GM12878 (cell line): ENCODE measurements at regions not wholly inside any gene's neighbourhood (a gene's known extent, or its start where the extent isn't known, plus 50 kb on each side); places are given as distances from the start of the nearest gene placed in this dataset.

ENCODE experiments used
- ATAC-seq: fragments of 200-7000 bp; cut with Tn5 transposase; 3 replicates; pipeline ENCODE4 v1.9.1; 2020; ENCODE audit warnings: mild to moderate bottlenecking, moderate library complexity
- BruUV-seq: library from RNA; stranded (reverse); fragments of 400-500 nt; replicated peaks from 2 replicates; lab custom pipeline; 2021; lab: Mats Ljungman, UMichigan
- CTCF ChIA-PET: fragments of 300-600 bp; sonication (Branson Sonifier 250); formaldehyde crosslinking; extraction: SDS; loops from one replicate; lab custom pipeline; 2021; ENCODE audit warnings: inconsistent platforms; lab: Yijun Ruan, JAX
- POLR2A ChIA-PET: fragments of 350-600 bp; formaldehyde crosslinking; extraction: SDS; loops from one replicate; lab custom pipeline; 2021; ENCODE audit warnings: inconsistent platforms; lab: Charles Lee
- RAD21 ChIA-PET: fragments of 300-600 bp; sonication (Branson Sonifier 250); formaldehyde crosslinking; loops from one replicate; lab custom pipeline; 2023; ENCODE audit warnings: antibody characterized with exemption; ENCODE audit not compliant: unreplicated experiment; lab: Charles Lee
- SMC1A ChIA-PET: fragments of 300-600 bp; sonication (Branson Sonifier 250); formaldehyde crosslinking; loops from one replicate; lab custom pipeline; 2023; ENCODE audit not compliant: unreplicated experiment, uncharacterized antibody; lab: Charles Lee
- DNase-seq: peaks from one replicate; pipeline ENCODE4 v3.0.0-alpha.2; 2011; ENCODE audit warnings: low read depth, low spot score
- FAIRE-seq: peaks from 3 replicates; lab custom pipeline; 2011; peaks lifted over from hg19 to GRCh38; lab: Jason Lieb, UNC
- H2AFZ ChIP-seq: 2 replicates; pipeline ENCODE4 v1.6.0; 2011; ENCODE audit warnings: low read depth, low read length, control low read depth; ENCODE audit not compliant: control insufficient read depth
- H3K27ac ChIP-seq: 2 replicates; pipeline ENCODE4 v1.5.1; 2011; ENCODE audit warnings: control low read depth; ENCODE audit not compliant: control insufficient read depth, insufficient read depth
- H3K27me3 ChIP-seq, 2 experiments: replicated peaks in 1 of 2; 2 replicates each; pipeline versions ENCODE4 v1.6.0 to v1.6.1; 2011; ENCODE audit warnings: low read length in 1 of 2; ENCODE audit not compliant: control insufficient read depth in 2 of 2, insufficient read depth in 2 of 2
- H3K36me3 ChIP-seq, 2 experiments: 2 replicates each; pipeline ENCODE4 v1.5.1; 2011; ENCODE audit warnings: low read length in 1 of 2; ENCODE audit not compliant: control insufficient read depth in 2 of 2, insufficient read depth in 2 of 2
- H3K4me1 ChIP-seq: 2 replicates; pipeline ENCODE4 v1.6.1; 2011; ENCODE audit warnings: mild to moderate bottlenecking, low read length, moderate library complexity, mixed read lengths; ENCODE audit not compliant: control insufficient read depth, insufficient read depth
- H3K4me2 ChIP-seq: 2 replicates; pipeline ENCODE4 v1.6.0; 2011; ENCODE audit warnings: control low read depth; ENCODE audit not compliant: control insufficient read depth, insufficient read depth
- H3K4me3 ChIP-seq: fragments of 200-600 bp; sonication (generic); 2 replicates; pipeline ENCODE4 v1.5.1; 2016
- H3K79me2 ChIP-seq: 2 replicates; pipeline ENCODE4 v1.6.0; 2011; ENCODE audit warnings: low read length; ENCODE audit not compliant: control insufficient read depth, insufficient read depth
- H3K9ac ChIP-seq: 2 replicates; pipeline ENCODE4 v1.8.0; 2011; ENCODE audit warnings: low read length, control low read depth, mixed read lengths; ENCODE audit not compliant: control insufficient read depth, insufficient read depth
- H3K9me3 ChIP-seq: replicated peaks from 3 replicates; pipeline ENCODE4 v1.5.1; 2011; ENCODE audit warnings: mild to moderate bottlenecking, low read length; ENCODE audit not compliant: control insufficient read depth, insufficient read depth
- H4K20me1 ChIP-seq: 2 replicates; pipeline ENCODE4 v1.6.0; 2011; ENCODE audit not compliant: control insufficient read depth, insufficient read depth
- ATF2 ChIP-seq: IDR thresholded peaks from 2 replicates; pipeline ENCODE4 v1.6.1; 2012; ENCODE audit warnings: low read length, inconsistent platforms
- BCLAF1 ChIP-seq: fragments of 450-650 bp; IDR thresholded peaks from 2 replicates; pipeline ENCODE4 v1.6.1; 2017; ENCODE audit warnings: antibody characterized with exemption, mild to moderate bottlenecking, moderate library complexity
- DPF2 ChIP-seq: fragments of 450-650 bp; IDR thresholded peaks from 2 replicates; pipeline ENCODE4 v1.6.1; 2017; ENCODE audit warnings: mild to moderate bottlenecking
- EZH2 ChIP-seq: IDR thresholded peaks from 2 replicates; pipeline ENCODE4 v1.6.1; 2012; ENCODE audit warnings: low read depth, mild to moderate bottlenecking, control low read depth, inconsistent platforms, low read length, borderline replicate concordance; ENCODE audit not compliant: control insufficient read depth
- MTA2 ChIP-seq: fragments of 450-650 bp; IDR thresholded peaks from 2 replicates; pipeline ENCODE4 v1.6.1; 2016; ENCODE audit warnings: low read depth, mild to moderate bottlenecking, moderate library complexity
- NBN ChIP-seq: fragments of 450-650 bp; IDR thresholded peaks from 2 replicates; pipeline ENCODE4 v1.6.1; 2016
- PRDM15 ChIP-seq: fragments of 450-650 bp; formaldehyde crosslinking; IDR thresholded peaks from 2 replicates; pipeline ENCODE4 v1.4.0; 2020; ENCODE audit warnings: mild to moderate bottlenecking, moderate library complexity
- SMC3 ChIP-seq: IDR thresholded peaks from 2 replicates; pipeline ENCODE4 v1.6.1; 2011; ENCODE audit warnings: low read length, improper control_type of control experiment, borderline replicate concordance
- SRF ChIP-seq, 2 experiments: IDR thresholded peaks; 2 replicates each; pipeline ENCODE4 v1.6.1; 2011; ENCODE audit warnings: low read depth in 2 of 2, low read length in 2 of 2, mild to moderate bottlenecking in 1 of 2, moderate library complexity in 1 of 2
- TAF1 ChIP-seq: IDR thresholded peaks from 2 replicates; pipeline ENCODE4 v1.6.1; 2011; ENCODE audit warnings: mild to moderate bottlenecking, low read depth, low read length, borderline replicate concordance
- ZNF217 ChIP-seq: fragments of 450-650 bp; IDR thresholded peaks from 2 replicates; pipeline ENCODE4 v1.6.1; 2017; ENCODE audit warnings: antibody characterized with exemption, mild to moderate bottlenecking
- ZZZ3 ChIP-seq: IDR thresholded peaks from 2 replicates; pipeline ENCODE4 v1.6.1; 2011; ENCODE audit warnings: low read depth; ENCODE audit not compliant: control insufficient read depth, insufficient read length
- WGBS: methylation state at CpG from one replicate; pipeline ENCODE4 v1.1.6; 2016; ENCODE audit warnings: low lambda C conversion rate; ENCODE audit not compliant: insufficient replicate concordance, insufficient coverage; ENCODE audit errors: missing lambda C conversion rate; 5-methylcytosine and 5-hydroxymethylcytosine counted together
- in situ Hi-C: fragments of 300-500 bp; cut with MboI; formaldehyde crosslinking; loops from 9 replicates; pipeline ENCODE4 v1.14.3; 2018; ENCODE audit warnings: mixed read lengths
- intact Hi-C: fragments of 100-400 bp; cut with micrococcal nuclease; formaldehyde crosslinking; loops from one replicate; pipeline ENCODE4 v1.14.2; 2022; ENCODE audit not compliant: unreplicated experiment

- ATAC-seq (no peak), DNase-seq (no peak), FAIRE-seq (no peak)
- Histone ChIP-seq H3K27ac (no peak overlapping the region), H4K20me1 (no peaks in the 10 kb centered on the region), H3K4me3 (no peak overlapping the region), H3K79me2 (no peaks in the 10 kb centered on the region), H3K9me3 (no peaks in the 10 kb centered on the region), H3K36me3 (no peaks in the 10 kb centered on the region), H3K4me1 (no peaks in the 10 kb centered on the region), H3K27me3 (no peaks in the 10 kb centered on the region), H2AFZ (no peak overlapping the region), H3K4me2 (no peak overlapping the region), H3K9ac (no peak overlapping the region)
- SMC1A ChIA-PET, result no interaction called here
- BruUV-seq, result no TSS peak
- intact Hi-C loops (no loop called here), in situ Hi-C loops (no loop called here)
- CTCF ChIA-PET, result no interaction called here
- 37% methylated on average over 7 of the region's 7 CpGs for WGBS
- POLR2A ChIA-PET, result no interaction called here
- TF ChIP-seq MTA2 (no peak), NBN (no peak), PRDM15 (CRISPR knock-in tag) (no peak), ZNF217 (no peak)
- RAD21 ChIA-PET, result no interaction called here
These were observed 133.0 kb upstream of the TRPC4 start for GRCh38 chr13:38002606-38003005.

- CTCF ChIA-PET, result no interaction called here
- no peak overlapping the region for H3K27ac ChIP-seq
- no TSS peak for BruUV-seq
- RAD21 ChIA-PET, result no interaction called here
- no peak overlapping the region for H3K4me2 ChIP-seq
- H3K79me2 ChIP-seq, result no peaks in the 10 kb centered on the region
- SMC1A ChIA-PET, result no interaction called here
- no peaks in the 10 kb centered on the region for H3K36me3 ChIP-seq
- in situ Hi-C loops (no loop called here), intact Hi-C loops (no loop called here)
- POLR2A ChIA-PET, result no interaction called here
- FAIRE-seq, result no peak
- no peak for DNase-seq
- H3K27me3 ChIP-seq, result no peaks in the 10 kb centered on the region
- no peak overlapping the region for H2AFZ ChIP-seq
- H3K9ac ChIP-seq, result no peak overlapping the region
- no peak overlapping the region for H3K4me3 ChIP-seq
- H3K9me3 ChIP-seq, result no peaks in the 10 kb centered on the region
- no peaks in the 10 kb centered on the region for H4K20me1 ChIP-seq
- no peaks in the 10 kb centered on the region for H3K4me1 ChIP-seq
- ATAC-seq, result no peak
- no peak for TF ChIP-seq ZZZ3
- no peak for TF ChIP-seq SRF (IDR thresholded peaks at IDR 0.05; ENCODE audit: low read depth in 2 of 2, low read length in 2 of 2)
- TF ChIP-seq TAF1, result no peak
- no peak for TF ChIP-seq DPF2
- TF ChIP-seq ATF2, result no peak
- no peak for TF ChIP-seq EZH2
- no peak for TF ChIP-seq BCLAF1
- no peak for TF ChIP-seq SMC3
These were observed 128.1 kb upstream of the TRPC4 start for GRCh38 chr13:37997641-37998040.
